NCI-H2081 (cell line): ENCODE measurements at regions not wholly inside any gene's neighbourhood (a gene's known extent, or its start where the extent isn't known, plus 50 kb on each side); places are given as distances from the start of the nearest gene placed in this dataset.
A peak's percentile ranks its signal among the peaks of the same experiment; 100 is the strongest.
"Not testable (repeated sequence)": the region's sequence is repeated elsewhere in the genome, so short reads cannot be mapped to it uniquely, and the experiment has no call there.

Experiments
- DNase-seq, 2 experiments: peaks; one replicate each; lab custom pipeline; 2025; lab: John Stamatoyannopoulos, UW

DNA sequence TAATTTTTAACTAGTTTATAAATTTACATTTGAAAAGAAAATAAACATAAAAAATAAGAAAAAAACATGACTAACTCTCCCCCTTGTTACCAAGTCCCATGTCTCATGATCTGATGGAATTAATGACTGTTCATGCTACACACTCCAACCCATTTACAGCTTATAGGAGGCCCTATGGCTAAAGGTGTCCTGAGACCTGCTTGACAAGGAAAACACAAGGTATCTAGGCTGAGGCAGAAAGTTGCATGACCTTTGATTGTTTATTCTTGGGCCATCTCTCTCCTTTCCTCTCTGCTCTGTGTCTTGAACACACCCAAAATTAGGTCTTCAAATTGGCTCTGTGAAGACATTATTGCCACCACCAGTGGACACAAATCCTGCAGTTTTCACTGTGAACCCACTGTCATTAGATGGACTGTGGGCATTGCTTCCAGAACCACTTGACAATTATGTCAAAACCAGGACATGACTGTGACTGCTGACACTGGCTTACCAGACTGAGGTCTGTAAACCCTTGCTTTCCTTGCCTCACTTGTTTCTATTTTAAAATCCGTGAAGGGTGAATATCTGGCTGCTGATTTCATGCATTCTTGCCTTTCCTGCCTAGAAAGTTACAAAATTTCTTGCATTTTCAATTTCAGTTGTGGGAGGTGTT lies 386.5 kb upstream of the SPRY2 start:
- DNase-seq = no peak

DNA sequence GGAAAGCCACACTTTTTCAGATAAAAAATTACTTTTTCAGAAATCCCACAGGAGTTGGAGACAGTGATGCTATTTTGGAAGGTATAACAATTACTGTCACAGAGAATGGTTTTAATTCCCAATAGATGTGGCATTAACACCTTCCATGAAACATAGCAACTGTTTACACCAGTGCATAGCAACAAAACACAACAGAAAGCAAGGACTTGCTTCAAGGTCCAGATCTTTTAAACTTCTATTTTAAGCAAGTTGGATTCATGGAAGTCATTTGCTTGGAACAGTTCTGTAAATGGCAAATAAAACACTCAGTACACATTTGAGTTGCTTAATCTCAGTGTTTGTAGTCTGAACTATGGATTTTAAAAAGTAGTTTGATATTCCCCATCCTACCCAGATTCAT lies 385.9 kb upstream of the SPRY2 start:
- no peak for DNase-seq

DNA sequence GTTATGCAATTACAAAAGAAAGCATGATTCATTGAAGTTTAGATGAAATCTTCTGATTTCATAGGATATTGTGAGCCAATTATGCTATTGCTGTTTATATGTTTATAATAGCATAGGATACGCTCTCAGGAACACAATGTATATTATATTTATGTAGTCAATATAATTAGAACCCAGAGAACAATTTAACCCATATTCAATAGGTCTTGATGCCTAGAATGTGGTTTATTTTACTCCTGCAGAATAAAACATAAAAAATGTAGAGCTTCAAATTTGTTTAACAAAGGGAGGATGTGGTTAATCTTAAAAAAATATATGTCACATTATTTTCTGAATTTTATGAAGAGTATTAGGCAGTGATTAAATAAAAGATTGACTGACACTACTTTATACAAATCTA lies 380.8 kb upstream of the SPRY2 start:
- no peak for DNase-seq

DNA sequence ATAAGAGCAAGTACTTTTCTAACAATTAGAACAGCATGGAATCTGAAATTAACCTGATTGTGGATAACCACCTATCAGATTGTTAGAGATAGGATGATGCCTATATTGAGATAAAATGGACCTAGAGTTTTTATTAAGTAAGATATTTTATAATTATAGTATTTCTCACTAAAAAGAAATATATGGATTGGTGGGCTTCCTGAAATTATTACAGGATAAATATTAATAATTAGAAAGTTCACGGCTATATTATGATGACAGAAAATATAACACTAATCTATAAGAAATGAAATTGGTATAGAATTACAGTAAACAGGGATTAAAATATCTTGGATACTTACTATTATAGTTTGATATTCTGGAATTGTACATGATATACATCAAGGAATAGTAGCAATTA lies 378.0 kb upstream of the SPRY2 start:
- DNase-seq = no peak

DNA sequence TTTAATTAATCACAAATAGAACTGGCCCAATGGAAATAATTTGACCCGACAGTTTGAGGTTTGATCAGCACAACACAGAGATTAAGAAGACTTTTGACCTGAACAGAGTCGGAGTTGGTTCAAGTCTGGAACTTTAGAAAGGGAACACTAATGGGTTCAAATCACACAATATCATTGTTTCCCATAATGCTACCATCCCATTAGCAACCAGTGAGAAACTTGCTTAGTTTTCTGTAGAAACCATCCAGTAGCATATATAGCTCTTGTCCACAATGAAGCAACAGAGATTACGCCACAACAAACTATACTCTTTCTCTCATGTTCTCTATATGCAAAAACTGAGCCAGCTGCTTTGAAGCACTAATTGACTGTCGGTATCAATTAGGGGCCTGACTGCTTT lies 376.9 kb upstream of the SPRY2 start:
- no peak for DNase-seq

DNA sequence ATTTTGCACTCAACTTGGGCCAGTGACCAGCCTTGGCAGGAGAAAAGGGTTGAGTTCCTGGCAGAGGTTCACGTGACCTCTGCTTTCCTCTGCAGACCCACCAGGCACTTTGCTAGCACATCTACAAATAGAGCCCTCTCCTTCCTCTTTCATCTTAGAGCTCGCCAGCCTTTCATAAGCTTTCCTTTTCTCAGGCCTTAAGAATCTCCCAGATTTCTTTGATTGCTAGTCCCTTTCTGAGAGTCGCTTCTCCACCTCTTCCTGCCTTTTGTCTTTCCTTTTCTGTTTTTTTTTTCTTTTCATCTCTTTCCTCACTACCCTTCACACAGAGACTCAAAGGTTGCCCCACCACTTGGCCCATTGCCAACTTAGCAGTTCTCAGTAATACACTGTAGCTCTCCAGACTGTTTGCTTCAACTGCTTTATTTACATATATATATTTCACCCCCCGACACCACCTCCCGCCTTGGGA lies 375.7 kb upstream of the SPRY2 start:
- DNase-seq = peak in 1 of 2 experiments; percentile 3

DNA sequence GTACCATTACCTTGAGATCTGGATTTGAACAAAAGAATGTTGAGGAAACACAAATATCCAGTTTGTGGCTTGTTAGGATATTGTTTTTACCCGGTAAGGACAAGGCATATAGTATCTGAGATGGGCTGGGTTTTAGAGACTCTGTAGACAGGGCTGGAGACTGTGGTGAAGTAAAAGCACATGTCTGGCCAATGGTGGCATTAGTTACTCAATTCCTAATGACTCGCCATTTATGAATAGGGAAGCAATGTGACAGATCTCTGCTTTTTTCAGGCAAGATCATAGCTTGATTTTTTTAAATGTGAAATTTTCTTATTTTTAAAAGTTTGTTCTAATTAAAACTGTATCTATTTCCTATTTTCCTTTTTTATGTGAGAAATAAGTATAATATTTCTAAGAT lies 371.1 kb upstream of the SPRY2 start:
- DNase-seq = no peak

DNA sequence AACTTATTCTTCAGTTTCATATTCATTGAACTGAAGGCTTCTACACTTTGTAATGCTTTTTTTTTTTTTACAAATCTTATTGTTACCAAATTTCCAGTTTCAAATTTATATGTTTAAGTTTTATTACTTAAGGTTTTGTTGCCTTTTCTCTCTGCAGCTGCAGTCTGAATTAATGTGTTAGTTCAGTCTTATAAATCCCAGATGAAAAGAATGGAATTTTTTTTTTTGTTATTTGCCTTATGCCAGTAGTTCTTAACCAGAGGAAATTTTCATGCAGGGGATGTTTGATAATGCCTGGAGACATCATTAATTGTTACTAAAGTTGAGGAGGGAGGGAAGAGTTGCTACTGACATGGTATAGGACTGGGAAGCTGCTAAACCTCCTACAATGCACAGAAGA lies 367.9 kb upstream of the SPRY2 start:
- DNase-seq = no peak

DNA sequence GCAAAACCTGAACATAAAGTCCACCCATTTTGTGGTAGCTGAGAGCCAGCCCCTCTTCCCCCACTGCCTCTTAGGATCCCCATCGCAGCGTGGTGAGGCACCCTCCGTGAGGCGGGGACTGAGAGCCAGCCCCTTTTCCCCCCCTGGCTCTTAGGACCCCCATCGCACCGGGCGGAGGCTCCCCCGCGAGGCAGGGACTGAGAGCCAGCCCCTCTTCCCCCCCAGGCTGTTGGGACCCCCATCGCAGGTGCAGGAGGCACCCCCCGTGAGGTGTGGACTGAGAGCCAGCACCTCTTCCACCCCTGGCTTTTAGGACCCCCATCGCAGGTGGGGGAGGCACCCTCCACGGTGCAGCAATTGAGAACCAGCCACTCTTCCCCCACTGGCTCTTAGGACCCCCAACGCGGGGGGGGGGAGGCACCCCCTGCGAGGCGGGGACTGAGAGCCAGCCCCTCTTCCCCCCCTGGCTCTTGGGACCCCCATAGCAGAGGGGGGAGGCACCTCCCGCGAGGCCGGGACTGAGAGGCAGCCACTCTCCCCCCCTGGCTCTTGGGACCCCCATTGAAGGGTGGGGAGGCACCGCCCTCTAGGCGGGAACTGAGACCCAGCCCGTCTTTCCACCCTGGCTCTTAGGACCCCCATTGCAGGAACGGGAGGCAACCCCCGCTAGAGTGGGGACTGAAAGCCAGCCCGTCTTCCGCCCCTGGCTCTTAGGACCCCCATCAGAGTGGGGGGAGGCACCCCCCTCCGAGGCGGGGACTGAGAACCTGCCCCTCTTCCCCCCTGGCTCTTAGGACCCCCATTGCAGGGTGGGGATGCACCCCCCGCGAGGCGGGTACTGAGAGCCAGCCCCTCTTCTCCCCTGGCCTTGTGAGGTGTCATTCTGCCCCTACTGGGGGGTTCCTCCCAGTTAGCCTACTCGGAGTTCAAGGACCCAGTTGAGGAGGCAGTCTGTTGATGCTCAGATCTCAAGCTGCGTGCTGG lies 366.4 kb upstream of the SPRY2 start:
- DNase-seq = no peak

DNA sequence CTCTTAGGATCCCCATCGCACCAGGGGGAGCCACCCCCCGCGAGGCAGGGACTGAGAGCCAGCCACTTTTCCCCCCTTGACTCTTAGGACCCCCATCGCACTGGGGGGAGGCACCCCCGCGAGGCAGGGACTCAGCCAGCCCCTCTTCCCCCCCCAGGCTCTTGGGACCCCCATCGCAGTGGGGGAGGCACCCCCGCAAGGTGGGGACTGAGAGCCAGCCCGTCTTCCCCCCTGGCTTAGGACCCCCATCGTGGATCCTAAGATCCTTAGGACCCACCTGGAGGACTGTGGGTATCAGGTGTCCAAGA lies 365.2 kb upstream of the SPRY2 start:
- no peak for DNase-seq

DNA sequence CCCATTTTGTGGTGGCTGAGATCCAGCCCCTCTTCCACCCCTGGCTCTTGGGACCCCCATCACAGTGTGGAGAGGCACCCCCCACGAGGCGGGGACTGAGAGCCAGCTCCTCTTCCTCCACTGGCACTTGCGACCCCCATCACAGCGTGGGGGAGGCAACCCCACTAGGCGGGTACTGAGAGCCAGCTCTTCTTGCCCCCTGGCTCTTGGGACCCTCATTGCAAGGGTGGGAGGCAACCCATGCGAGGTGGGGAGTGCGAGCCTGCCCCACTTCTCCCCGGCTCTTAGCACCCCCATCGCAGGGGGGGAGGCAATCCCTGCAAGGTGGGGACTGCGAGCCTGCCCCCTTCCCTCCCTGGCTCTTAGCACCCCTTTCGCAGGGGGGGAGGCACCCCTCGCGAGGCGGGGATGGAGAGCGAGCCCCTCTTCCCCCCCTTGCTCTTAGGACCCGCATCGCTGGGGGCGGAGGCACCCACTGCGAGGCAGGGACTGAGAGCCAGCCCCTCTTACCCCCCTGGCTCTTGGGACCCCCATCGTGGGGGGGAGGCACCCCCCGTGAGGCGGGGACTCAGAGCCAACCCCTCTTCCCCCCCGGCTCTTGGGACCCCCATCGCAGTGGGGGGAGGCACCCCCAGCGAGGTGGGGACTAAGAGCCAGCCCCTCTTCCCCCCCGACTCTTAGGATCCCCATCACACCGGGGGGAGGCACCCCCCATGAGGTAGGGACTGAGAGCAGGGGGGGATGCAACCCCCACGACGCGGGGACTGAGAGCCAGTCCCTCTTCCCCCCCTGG lies 364.6 kb upstream of the SPRY2 start:
- DNase-seq = no peak

DNA sequence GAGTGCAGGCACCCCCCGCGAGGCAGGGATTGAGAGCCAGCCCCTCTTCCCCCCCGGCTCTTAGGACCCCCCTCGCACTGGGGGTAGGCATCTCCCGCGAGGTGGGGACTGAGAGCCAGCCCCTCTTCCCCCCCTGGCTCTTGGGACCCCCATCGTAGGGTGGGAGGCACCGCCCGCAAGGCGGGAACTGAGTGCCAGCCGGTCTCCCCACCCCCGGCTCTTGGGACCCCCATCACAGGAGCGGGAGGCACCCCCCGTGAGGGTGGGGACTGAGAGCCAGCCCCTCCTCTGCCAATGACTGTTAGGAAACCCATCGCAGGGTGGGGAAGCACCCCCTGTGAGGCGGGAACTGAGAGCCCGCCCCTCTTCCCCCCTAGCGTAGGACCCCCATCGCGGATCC lies 363.4 kb upstream of the SPRY2 start:
- no peak for DNase-seq

DNA sequence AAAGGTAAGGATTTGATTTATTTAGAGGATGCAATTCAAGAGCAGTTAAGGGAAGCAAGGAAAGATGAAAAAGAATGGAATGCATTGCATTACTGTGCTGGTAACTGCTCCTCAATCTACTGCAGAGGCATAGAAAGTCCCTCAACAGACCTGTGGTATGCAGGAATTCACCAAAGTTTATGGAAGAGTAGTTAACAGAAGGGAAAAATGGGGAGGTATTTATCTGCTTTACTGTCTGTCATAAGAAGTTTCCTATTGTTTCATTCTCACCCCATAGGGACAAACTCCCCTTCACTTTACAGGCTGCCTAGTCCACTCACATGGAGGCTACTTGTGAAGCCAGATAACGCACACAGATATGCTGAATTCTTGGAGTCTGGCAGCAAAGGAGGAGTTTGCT lies 354.9 kb upstream of the SPRY2 start:
- no peak for DNase-seq

DNA sequence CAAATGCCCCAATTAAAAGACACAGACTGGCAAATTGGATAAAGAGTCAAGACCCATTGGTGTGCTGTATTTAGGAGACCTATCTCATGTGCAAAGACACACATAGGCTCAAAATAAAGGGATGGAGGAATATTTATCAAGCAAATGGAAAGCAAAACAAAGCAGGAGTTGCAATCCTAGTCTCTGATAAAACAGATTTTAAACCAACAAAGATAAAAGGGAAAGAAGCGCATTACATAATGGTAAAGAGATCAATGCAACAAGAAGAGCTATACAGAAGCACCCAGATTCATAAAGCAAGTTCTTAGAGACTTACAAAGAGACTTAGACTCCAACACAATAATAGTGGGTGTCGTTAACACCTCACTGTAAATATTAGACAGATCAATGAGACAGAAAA lies 350.9 kb upstream of the SPRY2 start:
- not testable (repeated sequence) for DNase-seq

DNA sequence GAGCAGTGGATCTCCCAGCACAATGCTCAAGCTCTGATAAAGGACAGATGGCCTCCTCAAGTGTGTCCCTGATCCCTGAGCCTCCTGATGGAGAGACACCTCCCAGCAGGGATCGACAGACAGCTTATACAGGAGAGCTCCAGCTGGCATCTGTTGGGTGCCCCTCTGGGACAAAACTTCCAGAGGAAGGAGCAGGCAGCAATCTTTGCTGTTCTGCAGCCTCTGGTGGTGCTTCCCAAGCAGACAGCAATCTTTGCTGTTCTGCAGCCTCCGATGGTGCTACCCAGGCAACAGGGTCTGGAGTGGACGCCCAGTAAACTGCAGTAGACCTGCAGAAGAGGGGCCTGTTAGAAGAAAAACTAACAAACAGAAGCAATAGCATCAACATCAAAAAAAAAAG lies 349.3 kb upstream of the SPRY2 start:
- DNase-seq = no peak

DNA sequence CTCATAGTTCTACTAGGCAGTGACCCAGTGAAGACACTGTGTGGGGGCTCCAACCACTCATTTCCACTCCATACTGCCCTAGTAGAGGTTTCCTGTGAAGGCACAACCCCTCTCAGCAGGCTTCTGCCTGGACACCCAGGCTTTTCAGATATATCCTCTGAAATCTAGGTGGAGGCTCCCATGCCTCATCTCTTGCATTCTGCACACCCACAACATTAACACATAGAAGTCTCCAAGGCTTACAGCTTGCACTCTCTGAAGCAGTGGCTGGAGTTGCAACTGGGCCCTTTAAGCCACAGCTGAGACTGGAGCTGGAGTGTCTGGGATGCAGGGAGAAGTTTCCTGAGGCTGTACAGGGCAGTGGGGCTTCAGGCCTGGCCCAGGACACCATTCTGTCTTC lies 347.7 kb upstream of the SPRY2 start:
- DNase-seq = no peak

DNA sequence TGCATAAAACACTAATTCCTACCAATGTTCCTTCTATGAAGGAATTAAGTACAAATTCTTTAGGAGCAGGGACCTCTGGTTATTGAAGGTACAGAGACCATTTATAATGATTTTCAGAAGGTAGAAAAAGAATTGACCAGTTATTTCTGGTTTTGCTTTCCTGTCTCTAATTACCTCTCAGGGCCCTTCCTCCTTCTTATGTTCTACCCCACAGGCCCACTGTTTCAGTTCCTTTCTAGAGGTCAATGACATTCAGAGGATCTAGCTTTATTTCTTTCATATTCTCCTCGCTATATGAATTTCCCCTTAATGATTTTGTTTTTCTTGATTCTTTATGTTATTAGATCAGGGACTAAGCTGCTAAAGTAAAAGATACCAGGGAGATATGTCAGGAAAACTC lies 345.0 kb upstream of the SPRY2 start:
- DNase-seq = no peak

DNA sequence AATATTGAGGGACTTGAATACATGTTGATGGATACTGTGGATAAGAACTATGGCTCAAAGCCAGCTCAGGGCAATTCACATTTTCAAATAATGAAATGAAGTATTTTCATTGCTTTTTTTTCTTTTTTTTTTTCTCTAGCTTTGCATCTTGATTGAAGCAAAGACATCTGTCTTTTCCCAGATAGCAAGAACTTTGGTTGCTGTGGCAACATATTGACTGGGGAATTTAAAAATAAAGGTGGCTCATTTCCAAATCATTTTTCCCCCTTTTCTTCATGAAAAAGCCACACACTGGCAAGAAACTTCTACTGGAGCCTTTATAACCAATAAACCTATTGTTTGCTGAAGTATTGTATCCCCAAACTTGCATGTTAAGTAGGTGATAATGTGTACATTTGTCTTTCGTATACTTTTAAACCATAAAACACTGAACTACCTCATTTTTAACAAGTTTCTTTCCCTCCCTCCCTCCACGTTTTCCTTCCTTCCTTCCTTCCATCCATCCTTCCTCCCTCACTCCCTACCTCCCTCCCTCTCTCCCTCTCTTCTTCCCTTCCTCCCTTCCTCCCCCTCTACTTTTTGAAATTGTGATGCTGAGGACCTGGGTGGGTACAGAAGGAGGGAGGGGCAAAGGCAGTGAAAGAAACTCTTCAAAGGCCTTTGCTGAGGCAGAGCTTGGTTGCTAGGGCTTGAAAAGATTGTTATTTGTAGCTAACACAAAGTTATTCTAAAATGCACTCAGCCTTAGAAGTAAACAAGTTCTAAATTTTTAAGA lies 343.5 kb upstream of the SPRY2 start:
- DNase-seq = no peak

DNA sequence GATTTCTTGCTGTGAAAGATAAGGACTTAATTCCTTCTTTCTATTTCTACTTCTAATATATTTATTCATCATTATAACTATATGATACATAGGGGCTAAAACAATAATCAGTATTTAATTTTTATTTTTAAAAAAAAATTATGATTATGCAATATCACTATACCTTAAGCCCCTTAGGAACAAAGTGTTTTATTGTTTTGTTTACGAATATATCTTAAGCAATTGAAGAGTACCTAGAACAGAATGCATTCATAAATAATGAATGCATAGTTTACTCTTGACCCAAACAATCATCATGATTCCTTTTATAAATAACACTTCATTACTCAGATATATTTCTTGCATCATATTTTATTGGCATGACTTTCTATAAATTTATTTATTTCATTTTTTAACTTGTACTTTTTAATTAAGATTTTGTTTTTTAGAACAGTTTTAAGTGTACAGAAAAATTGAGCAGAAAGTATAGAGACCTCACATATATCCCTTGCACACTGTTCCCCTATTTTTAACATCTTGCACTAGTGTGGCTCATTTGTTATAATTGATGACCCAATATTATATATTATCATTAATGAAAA lies 339.9 kb upstream of the SPRY2 start:
- DNase-seq = no peak

DNA sequence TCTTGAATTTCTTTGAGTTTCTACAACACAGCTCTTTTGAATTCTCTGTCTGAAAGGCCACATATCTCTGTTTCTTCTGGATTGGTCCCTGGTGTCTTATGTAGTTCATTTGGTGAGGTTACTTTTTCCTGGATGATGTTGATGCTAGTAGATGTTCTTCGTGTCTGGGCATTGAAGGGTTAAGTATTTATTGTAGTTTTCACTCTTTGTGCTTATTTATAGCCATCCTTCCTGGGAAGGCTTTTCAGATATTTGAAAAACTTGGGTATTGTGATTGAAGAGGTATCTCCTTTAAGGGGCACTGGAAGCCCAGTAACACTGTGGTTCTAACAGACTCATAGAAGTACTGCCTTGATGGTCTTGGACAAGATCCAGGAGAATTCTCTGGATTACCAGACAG lies 338.5 kb upstream of the SPRY2 start:
- no peak for DNase-seq

DNA sequence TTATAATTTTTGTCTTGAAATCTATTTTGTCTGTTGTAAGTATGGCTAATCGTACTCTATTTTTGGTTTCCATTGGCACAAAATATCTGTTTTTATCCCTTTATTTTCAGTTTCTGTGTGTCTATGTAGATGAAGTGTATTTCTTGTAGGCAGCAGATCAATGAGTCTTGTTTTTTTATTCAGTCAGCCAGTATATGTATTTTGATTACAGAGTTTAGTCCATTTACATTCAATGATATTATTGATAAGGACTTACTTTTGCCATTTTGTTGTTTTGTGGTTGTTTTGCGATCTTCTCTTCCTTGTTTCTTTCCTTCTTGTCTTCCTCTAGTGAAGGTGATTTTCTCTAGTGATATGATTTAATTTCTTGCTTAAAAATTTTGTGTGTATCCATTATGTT lies 336.3 kb upstream of the SPRY2 start:
- DNase-seq = no peak

DNA sequence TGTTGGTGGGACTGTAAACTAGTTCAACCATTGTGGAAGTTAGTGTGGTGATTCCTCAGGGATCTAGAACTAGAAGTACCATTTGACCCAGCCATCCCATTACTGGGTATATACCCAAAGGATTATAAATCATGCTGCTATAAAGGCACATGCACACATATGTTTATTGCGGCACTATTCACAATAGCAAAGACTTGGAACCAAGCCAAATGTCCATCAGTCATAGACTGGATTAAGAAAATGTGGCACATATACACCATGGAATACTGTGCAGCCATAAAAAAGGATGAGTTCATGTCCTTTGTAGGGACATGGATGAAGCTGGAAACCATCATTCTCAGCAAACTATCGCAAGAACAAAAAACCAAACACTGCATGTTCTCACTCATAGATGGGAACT lies 334.5 kb upstream of the SPRY2 start:
- DNase-seq = not testable (repeated sequence)
